GM23338 (cell line): ENCODE measurements at regions not wholly inside any gene's neighbourhood (a gene's known extent, or its start where the extent isn't known, plus 50 kb on each side); places are given as distances from the start of the nearest gene placed in this dataset.

ENCODE experiments used
- ATAC-seq: fragments of 200-7000 bp; cut with Tn5 transposase; 3 replicates; pipeline ENCODE4 v1.9.1; 2020
- DNase-seq: peaks from one replicate; pipeline ENCODE4 v3.0.0-alpha.2; 2015; ENCODE audit warnings: low spot score
- H2AFZ ChIP-seq: fragments of 200-600 bp; sonication (generic); 2 replicates; pipeline ENCODE4 v1.8.0; 2016; ENCODE audit warnings: antibody characterized with exemption, mild to moderate bottlenecking, moderate library complexity
- H3F3A ChIP-seq: fragments of 200-600 bp; sonication (generic); replicated peaks from 2 replicates; pipeline ENCODE4 v1.8.0; 2017; ENCODE audit warnings: antibody characterized with exemption, mixed run types, low read depth
- H3K27ac ChIP-seq: fragments of 200-600 bp; sonication (generic); 2 replicates; pipeline ENCODE4 v1.6.1; 2016; ENCODE audit warnings: low read depth
- H3K27me3 ChIP-seq: fragments of 200-600 bp; sonication (generic); 2 replicates; pipeline ENCODE4 v1.8.0; 2016; ENCODE audit warnings: mild to moderate bottlenecking, mixed run types, moderate library complexity; ENCODE audit not compliant: insufficient read depth
- H3K36me3 ChIP-seq: fragments of 200-600 bp; sonication (generic); 2 replicates; pipeline ENCODE4 v1.8.0; 2016; ENCODE audit warnings: mild to moderate bottlenecking; ENCODE audit not compliant: insufficient read depth
- H3K4me1 ChIP-seq: fragments of 200-600 bp; sonication (generic); 2 replicates; pipeline ENCODE4 v1.8.0; 2016; ENCODE audit warnings: mild to moderate bottlenecking, moderate library complexity; ENCODE audit not compliant: insufficient read depth
- H3K4me2 ChIP-seq: fragments of 200-600 bp; sonication (generic); 2 replicates; pipeline ENCODE4 v1.7.1; 2017; ENCODE audit warnings: mixed run types
- H3K4me3 ChIP-seq: fragments of 200-600 bp; sonication (generic); 2 replicates; pipeline ENCODE4 v1.6.1; 2016; ENCODE audit warnings: mixed run types
- H3K79me2 ChIP-seq: fragments of 200-600 bp; sonication (generic); replicated peaks from 2 replicates; pipeline ENCODE4 v1.8.0; 2017; ENCODE audit warnings: mild to moderate bottlenecking; ENCODE audit not compliant: insufficient read depth
- H3K9me2 ChIP-seq: fragments of 200-600 bp; sonication (generic); 2 replicates; pipeline ENCODE4 v1.8.0; 2017; ENCODE audit not compliant: insufficient read depth
- H4K20me1 ChIP-seq: fragments of 200-600 bp; sonication (generic); replicated peaks from 2 replicates; pipeline ENCODE4 v1.8.0; 2017; ENCODE audit warnings: mild to moderate bottlenecking; ENCODE audit not compliant: insufficient read depth
- H3K27ac Mint-ChIP-seq: 2 replicates; pipeline ENCODE4 v1.8.0; 2020; ENCODE audit warnings: inconsistent platforms, mild to moderate bottlenecking, moderate library complexity, mixed read lengths
- H3K27me3 Mint-ChIP-seq: 3 replicates; pipeline ENCODE4 v1.8.0; 2022; ENCODE audit warnings: low read depth, mild to moderate bottlenecking, moderate library complexity, mixed read lengths, inconsistent platforms; ENCODE audit not compliant: insufficient read depth, poor library complexity
- H3K36me3 Mint-ChIP-seq: 3 replicates; pipeline ENCODE4 v1.8.0; 2021; ENCODE audit warnings: low read depth, mild to moderate bottlenecking, inconsistent platforms, moderate library complexity, mixed read lengths
- H3K4me1 Mint-ChIP-seq: 3 replicates; pipeline ENCODE4 v1.8.0; 2020; ENCODE audit warnings: mild to moderate bottlenecking, inconsistent platforms, mixed read lengths
- H3K4me3 Mint-ChIP-seq: 3 replicates; pipeline ENCODE4 v1.8.0; 2021; ENCODE audit warnings: moderate library complexity, mild to moderate bottlenecking, inconsistent platforms, mixed read lengths
- H3K9me3 Mint-ChIP-seq: 3 replicates; pipeline ENCODE4 v1.8.0; 2020; ENCODE audit warnings: moderate library complexity, mild to moderate bottlenecking, inconsistent platforms, mixed read lengths
- CREB1 ChIP-seq: fragments of 250-450 bp; sonication (Bioruptor Pico); IDR thresholded peaks from 2 replicates; pipeline ENCODE4 v1.5.0; 2020; ENCODE audit warnings: low read depth, mild to moderate bottlenecking, moderate library complexity
- EZH2 ChIP-seq: fragments of 200-600 bp; sonication (generic); IDR thresholded peaks from one replicate; pipeline ENCODE4 v1.8.0; 2017; ENCODE audit warnings: antibody characterized with exemption, mild to moderate bottlenecking, low read depth; ENCODE audit not compliant: unreplicated experiment
- JUNB ChIP-seq: IDR thresholded peaks from one replicate; pipeline ENCODE4 v1.6.1; 2016; ENCODE audit warnings: antibody characterized with exemption; ENCODE audit not compliant: unreplicated experiment
- STAT1 ChIP-seq: IDR thresholded peaks from one replicate; pipeline ENCODE4 v1.6.1; 2016; ENCODE audit warnings: antibody characterized with exemption; ENCODE audit not compliant: unreplicated experiment
- ZNF114 ChIP-seq: fragments of 250-450 bp; sonication (Bioruptor Pico); IDR thresholded peaks from 2 replicates; pipeline ENCODE4 v1.5.0; 2020; ENCODE audit warnings: mild to moderate bottlenecking, moderate library complexity
- ZNF331 ChIP-seq: fragments of 250-450 bp; sonication (Bioruptor Pico); IDR thresholded peaks from 2 replicates; pipeline ENCODE4 v1.5.0; 2020; ENCODE audit warnings: low read depth, mild to moderate bottlenecking, moderate library complexity
- TF ChIP-seq, protein P1 (sequence below): fragments of 250-450 bp; sonication (Bioruptor Pico); IDR thresholded peaks from 2 replicates; pipeline ENCODE4 v1.5.0; 2020; ENCODE audit warnings: mild to moderate bottlenecking, moderate library complexity
- TF ChIP-seq, protein P2 (sequence below), 2 experiments: fragments of 200-600 bp in 1 of 2; sonication (generic) in 1 of 2; conservative IDR thresholded peaks; 2 replicates each; pipeline versions ENCODE4 v1.5.1 to v1.6.1; 2016 to 2017; ENCODE audit warnings: antibody characterized with exemption in 2 of 2, low read depth in 2 of 2, mild to moderate bottlenecking in 2 of 2, moderate library complexity in 1 of 2
- TF ChIP-seq, protein P3 (sequence below): IDR thresholded peaks from 2 replicates; pipeline ENCODE4 v1.6.1; 2016; ENCODE audit warnings: antibody characterized with exemption

DNA sequence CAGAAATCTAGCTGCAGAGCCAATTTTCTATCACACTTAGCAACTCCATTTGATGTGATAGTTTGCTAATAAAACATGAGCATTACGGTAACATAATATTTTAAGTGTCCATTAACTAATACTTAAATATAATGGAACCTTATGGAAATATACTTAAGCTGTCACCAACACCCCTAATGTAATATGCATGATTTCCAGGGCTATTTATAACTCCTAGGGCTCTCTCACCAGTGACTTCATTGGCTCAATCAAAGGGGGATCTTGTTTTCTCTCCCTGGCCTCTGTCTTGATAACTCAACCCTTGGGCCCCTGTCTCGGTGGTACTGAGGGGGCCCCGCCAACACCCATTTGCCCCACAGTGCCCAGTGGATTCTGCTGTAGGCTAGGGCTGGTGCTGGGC is 170.4 kb downstream of the SALL1 start (continued):
- TF ChIP-seq, protein P1, sequence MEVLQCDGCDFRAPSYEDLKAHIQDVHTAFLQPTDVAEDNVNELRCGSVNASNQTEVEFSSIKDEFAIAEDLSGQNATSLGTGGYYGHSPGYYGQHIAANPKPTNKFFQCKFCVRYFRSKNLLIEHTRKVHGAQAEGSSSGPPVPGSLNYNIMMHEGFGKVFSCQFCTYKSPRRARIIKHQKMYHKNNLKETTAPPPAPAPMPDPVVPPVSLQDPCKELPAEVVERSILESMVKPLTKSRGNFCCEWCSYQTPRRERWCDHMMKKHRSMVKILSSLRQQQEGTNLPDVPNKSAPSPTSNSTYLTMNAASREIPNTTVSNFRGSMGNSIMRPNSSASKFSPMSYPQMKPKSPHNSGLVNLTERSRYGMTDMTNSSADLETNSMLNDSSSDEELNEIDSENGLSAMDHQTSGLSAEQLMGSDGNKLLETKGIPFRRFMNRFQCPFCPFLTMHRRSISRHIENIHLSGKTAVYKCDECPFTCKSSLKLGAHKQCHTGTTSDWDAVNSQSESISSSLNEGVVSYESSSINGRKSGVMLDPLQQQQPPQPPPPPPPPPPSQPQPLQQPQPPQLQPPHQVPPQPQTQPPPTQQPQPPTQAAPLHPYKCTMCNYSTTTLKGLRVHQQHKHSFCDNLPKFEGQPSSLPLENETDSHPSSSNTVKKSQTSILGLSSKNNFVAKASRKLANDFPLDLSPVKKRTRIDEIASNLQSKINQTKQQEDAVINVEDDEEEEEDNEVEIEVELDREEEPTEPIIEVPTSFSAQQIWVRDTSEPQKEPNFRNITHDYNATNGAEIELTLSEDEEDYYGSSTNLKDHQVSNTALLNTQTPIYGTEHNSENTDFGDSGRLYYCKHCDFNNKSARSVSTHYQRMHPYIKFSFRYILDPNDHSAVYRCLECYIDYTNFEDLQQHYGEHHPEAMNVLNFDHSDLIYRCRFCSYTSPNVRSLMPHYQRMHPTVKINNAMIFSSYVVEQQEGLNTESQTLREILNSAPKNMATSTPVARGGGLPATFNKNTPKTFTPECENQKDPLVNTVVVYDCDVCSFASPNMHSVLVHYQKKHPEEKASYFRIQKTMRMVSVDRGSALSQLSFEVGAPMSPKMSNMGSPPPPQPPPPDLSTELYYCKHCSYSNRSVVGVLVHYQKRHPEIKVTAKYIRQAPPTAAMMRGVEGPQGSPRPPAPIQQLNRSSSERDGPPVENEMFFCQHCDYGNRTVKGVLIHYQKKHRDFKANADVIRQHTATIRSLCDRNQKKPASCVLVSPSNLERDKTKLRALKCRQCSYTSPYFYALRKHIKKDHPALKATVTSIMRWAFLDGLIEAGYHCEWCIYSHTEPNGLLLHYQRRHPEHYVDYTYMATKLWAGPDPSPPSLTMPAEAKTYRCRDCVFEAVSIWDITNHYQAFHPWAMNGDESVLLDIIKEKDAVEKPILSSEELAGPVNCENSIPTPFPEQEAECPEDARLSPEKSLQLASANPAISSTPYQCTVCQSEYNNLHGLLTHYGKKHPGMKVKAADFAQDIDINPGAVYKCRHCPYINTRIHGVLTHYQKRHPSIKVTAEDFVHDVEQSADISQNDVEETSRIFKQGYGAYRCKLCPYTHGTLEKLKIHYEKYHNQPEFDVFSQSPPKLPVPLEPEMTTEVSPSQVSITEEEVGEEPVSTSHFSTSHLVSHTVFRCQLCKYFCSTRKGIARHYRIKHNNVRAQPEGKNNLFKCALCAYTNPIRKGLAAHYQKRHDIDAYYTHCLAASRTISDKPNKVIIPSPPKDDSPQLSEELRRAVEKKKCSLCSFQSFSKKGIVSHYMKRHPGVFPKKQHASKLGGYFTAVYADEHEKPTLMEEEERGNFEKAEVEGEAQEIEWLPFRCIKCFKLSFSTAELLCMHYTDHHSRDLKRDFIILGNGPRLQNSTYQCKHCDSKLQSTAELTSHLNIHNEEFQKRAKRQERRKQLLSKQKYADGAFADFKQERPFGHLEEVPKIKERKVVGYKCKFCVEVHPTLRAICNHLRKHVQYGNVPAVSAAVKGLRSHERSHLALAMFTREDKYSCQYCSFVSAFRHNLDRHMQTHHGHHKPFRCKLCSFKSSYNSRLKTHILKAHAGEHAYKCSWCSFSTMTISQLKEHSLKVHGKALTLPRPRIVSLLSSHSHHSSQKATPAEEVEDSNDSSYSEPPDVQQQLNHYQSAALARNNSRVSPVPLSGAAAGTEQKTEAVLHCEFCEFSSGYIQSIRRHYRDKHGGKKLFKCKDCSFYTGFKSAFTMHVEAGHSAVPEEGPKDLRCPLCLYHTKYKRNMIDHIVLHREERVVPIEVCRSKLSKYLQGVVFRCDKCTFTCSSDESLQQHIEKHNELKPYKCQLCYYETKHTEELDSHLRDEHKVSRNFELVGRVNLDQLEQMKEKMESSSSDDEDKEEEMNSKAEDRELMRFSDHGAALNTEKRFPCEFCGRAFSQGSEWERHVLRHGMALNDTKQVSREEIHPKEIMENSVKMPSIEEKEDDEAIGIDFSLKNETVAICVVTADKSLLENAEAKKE (CRISPR knock-in tag), result no peak
- TF ChIP-seq STAT1 (no peak), ZNF114 (CRISPR knock-in tag) (no peak)

DNA sequence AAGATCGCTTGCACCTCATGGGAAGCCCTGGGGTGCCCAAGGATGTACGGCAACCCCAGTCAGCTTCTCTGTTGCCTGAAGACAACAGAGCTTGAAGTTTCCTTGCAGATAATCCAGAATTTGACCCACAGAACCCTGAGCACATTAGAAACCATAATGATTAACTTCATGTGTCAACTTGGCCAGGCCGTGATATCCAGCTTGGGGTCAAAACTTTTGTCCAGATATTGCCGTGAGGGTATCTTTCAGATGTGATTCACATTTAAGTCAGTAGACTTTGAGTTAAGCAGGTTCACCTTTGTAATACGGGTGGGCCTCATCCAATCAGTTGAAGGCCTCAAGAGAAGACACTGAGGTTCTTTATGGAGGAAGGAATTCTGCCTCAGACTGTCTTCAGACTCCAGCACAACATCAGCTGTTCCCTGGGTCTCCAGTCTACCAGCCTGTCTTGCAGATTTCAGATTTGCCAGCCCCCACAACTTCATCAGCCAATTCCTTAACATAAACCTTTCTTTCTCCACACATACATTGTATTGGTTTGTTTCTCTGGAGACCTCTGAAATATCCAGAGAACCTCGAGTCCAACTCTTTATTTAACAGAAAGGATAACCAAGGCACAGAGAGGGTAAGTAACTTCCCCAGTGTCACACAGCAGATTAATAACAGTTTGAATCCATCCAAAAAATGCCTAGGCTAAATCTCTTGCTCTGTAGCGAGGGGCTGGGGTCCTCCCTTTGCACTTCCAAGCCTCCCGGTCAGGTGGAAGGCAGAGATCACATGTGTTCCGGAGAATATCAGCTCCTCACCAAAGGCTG is 171.1 kb downstream of the SALL1 start:
- ATAC-seq (no peak), DNase-seq (no peak)
- TF ChIP-seq EZH2 (no peak), JUNB (no peak), ZNF331 (CRISPR knock-in tag) (no peak), STAT1 (no peak), CREB1 (CRISPR knock-in tag) (no peak)
- TF ChIP-seq, protein P2, sequence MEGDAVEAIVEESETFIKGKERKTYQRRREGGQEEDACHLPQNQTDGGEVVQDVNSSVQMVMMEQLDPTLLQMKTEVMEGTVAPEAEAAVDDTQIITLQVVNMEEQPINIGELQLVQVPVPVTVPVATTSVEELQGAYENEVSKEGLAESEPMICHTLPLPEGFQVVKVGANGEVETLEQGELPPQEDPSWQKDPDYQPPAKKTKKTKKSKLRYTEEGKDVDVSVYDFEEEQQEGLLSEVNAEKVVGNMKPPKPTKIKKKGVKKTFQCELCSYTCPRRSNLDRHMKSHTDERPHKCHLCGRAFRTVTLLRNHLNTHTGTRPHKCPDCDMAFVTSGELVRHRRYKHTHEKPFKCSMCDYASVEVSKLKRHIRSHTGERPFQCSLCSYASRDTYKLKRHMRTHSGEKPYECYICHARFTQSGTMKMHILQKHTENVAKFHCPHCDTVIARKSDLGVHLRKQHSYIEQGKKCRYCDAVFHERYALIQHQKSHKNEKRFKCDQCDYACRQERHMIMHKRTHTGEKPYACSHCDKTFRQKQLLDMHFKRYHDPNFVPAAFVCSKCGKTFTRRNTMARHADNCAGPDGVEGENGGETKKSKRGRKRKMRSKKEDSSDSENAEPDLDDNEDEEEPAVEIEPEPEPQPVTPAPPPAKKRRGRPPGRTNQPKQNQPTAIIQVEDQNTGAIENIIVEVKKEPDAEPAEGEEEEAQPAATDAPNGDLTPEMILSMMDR (conservative IDR thresholded peaks at IDR 0.05; ENCODE audit: low read depth in 2 of 2), result no peak
- TF ChIP-seq, protein P3, sequence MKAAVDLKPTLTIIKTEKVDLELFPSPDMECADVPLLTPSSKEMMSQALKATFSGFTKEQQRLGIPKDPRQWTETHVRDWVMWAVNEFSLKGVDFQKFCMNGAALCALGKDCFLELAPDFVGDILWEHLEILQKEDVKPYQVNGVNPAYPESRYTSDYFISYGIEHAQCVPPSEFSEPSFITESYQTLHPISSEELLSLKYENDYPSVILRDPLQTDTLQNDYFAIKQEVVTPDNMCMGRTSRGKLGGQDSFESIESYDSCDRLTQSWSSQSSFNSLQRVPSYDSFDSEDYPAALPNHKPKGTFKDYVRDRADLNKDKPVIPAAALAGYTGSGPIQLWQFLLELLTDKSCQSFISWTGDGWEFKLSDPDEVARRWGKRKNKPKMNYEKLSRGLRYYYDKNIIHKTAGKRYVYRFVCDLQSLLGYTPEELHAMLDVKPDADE, result no peak

More for the DNA sequence above, 171.1 kb downstream of the SALL1 start:
- no peaks in the 10 kb centered on the region for H3K4me1 Mint-ChIP-seq
- no peak overlapping the region for H3K27ac Mint-ChIP-seq
- Histone ChIP-seq H3K9me2 (no peaks in the 10 kb centered on the region), H3K4me2 (no peak overlapping the region), H3K4me1 (no peaks in the 10 kb centered on the region), H3K27ac (no peak overlapping the region), H2AFZ (no peak overlapping the region), H4K20me1 (no peaks in the 10 kb centered on the region), H3K36me3 (no peaks in the 10 kb centered on the region), H3K4me3 (no peak overlapping the region), H3K27me3 (no peaks in the 10 kb centered on the region), H3K79me2 (no peaks in the 10 kb centered on the region), H3F3A (no peaks in the 10 kb centered on the region)
- no peak overlapping the region for H3K4me3 Mint-ChIP-seq
- H3K27me3 Mint-ChIP-seq, result peaks cover 6% of the 10 kb centered on the region
- peaks cover 4% of the 10 kb centered on the region; the same call in 2 of the 3 replicates for H3K9me3 Mint-ChIP-seq
- no peaks in the 10 kb centered on the region for H3K36me3 Mint-ChIP-seq
